RWPE2 (cell line): ENCODE measurements at regions not wholly inside any gene's neighbourhood (a gene's known extent, or its start where the extent isn't known, plus 50 kb on each side); places are given as distances from the start of the nearest gene placed in this dataset.
"Not testable (repeated sequence)": the region's sequence is repeated elsewhere in the genome, so short reads cannot be mapped to it uniquely, and the experiment has no call there.

Source experiments
- ATAC-seq: fragments of 200-7000 bp; cut with Tn5 transposase; 3 replicates; pipeline ENCODE4 v1.9.1; 2021; ENCODE audit warnings: low read depth
- DNase-seq: peaks from one replicate; pipeline ENCODE4 v3.0.0-alpha.2; 2020; ENCODE audit warnings: low spot score
- H3K27ac ChIP-seq: fragments of 450-650 bp; 2 replicates; pipeline ENCODE4 v1.5.1; 2017; ENCODE audit warnings: mild to moderate bottlenecking; ENCODE audit not compliant: poor library complexity, severe bottlenecking
- H3K27me3 ChIP-seq: fragments of 250-450 bp; sonication (Bioruptor Pico); 2 replicates; pipeline ENCODE4 v1.5.1; 2021; ENCODE audit warnings: mild to moderate bottlenecking, moderate library complexity; ENCODE audit not compliant: insufficient read depth, poor library complexity, severe bottlenecking
- H3K36me3 ChIP-seq: fragments of 250-450 bp; sonication (Bioruptor Pico); 2 replicates; pipeline ENCODE4 v1.5.1; 2020; ENCODE audit warnings: low read depth, mild to moderate bottlenecking, moderate library complexity
- H3K4me1 ChIP-seq: fragments of 250-450 bp; sonication (Bioruptor Pico); 2 replicates; pipeline ENCODE4 v1.5.1; 2021; ENCODE audit warnings: mild to moderate bottlenecking, moderate library complexity; ENCODE audit not compliant: insufficient read depth, poor library complexity, severe bottlenecking
- H3K4me3 ChIP-seq: fragments of 250-450 bp; sonication (Bioruptor Pico); 2 replicates; pipeline ENCODE4 v1.5.1; 2021; ENCODE audit warnings: mild to moderate bottlenecking, moderate library complexity; ENCODE audit not compliant: severe bottlenecking
- H3K9me3 ChIP-seq: fragments of 250-450 bp; sonication (Bioruptor Pico); 2 replicates; pipeline ENCODE4 v1.5.1; 2021; ENCODE audit warnings: mild to moderate bottlenecking, moderate library complexity; ENCODE audit not compliant: severe bottlenecking
- TF ChIP-seq, protein P1 (sequence below): fragments of 450-650 bp; IDR thresholded peaks from one replicate; pipeline ENCODE4 v1.5.1; 2017; ENCODE audit warnings: mild to moderate bottlenecking, moderate library complexity; ENCODE audit not compliant: poor library complexity, severe bottlenecking

DNA sequence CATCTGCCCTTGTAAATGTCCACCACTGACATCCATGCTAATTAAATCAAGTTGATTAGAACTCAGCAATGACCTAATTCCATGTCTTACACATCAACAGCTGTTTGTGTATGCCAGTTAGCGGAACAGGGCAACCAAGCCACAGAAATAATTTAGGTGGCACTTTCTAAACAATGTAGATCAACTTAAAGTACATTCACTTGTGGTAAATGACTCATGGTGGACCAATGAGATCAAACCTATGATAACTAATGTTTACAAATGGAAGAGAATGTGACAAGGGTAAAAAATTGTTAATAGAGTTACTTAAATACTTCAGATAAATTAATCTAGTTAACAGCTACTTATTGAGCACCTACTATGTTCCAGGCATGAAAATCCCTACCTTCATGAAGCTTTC, 63.1 kb upstream of the ICA1 start:
- Histone ChIP-seq H3K4me3 (no peak overlapping the region), H3K27ac (no peak overlapping the region), H3K4me1 (no peaks in the 10 kb centered on the region), H3K27me3 (peaks cover 4% of the 10 kb centered on the region), H3K9me3 (no peaks in the 10 kb centered on the region), H3K36me3 (no peaks in the 10 kb centered on the region)
- DNase-seq (no peak), ATAC-seq (no peak)
- TF ChIP-seq, protein P1, sequence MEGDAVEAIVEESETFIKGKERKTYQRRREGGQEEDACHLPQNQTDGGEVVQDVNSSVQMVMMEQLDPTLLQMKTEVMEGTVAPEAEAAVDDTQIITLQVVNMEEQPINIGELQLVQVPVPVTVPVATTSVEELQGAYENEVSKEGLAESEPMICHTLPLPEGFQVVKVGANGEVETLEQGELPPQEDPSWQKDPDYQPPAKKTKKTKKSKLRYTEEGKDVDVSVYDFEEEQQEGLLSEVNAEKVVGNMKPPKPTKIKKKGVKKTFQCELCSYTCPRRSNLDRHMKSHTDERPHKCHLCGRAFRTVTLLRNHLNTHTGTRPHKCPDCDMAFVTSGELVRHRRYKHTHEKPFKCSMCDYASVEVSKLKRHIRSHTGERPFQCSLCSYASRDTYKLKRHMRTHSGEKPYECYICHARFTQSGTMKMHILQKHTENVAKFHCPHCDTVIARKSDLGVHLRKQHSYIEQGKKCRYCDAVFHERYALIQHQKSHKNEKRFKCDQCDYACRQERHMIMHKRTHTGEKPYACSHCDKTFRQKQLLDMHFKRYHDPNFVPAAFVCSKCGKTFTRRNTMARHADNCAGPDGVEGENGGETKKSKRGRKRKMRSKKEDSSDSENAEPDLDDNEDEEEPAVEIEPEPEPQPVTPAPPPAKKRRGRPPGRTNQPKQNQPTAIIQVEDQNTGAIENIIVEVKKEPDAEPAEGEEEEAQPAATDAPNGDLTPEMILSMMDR, result no peak

DNA sequence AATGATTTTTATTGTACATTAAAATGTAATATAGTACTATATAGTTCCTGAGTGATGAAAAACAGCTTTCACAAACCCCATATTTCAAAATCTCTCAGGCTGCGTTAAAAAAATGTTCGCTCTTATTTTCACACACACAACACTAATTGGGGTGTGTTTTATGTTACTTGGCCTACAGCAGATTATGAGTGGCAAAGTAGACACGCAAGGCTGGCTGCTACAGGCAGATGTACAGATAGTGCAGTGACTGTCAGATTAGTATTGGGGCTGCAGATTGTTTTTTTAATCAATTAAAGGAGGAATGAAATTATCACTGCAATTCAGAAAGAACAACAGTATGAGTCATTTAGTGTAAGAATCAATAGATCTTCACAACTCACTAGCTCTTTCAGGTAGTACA, 65.2 kb upstream of the ICA1 start:
- Histone ChIP-seq H3K4me3 (no peak overlapping the region), H3K27me3 (peaks cover 8% of the 10 kb centered on the region), H3K36me3 (no peaks in the 10 kb centered on the region), H3K4me1 (no peaks in the 10 kb centered on the region), H3K9me3 (no peaks in the 10 kb centered on the region), H3K27ac (no peak overlapping the region)
- DNase-seq, result no peak
- TF ChIP-seq, protein P1, result no peak
- ATAC-seq, result no peak

DNA sequence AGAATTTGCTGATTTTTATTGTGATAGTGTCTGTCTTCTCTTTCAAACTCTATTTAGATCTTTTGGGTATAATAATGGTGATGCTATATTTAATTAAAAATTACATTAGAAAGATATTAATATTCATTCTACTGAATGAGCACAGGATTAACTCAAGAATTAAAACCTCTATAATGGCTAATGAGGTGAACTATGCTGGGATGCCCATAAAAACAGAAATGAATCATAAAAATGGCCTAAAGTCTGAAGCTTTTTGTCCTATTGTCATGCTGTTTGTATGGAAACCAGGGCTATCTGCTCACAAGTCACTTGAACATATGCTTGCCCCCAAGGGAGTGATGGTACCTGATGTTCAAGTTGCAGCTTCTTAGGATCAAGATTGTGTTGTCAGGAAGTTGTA, 76.2 kb upstream of the ICA1 start:
- Histone ChIP-seq H3K4me3 (no peak overlapping the region), H3K36me3 (no peaks in the 10 kb centered on the region), H3K27me3 (peaks cover 3% of the 10 kb centered on the region), H3K9me3 (no peaks in the 10 kb centered on the region), H3K4me1 (no peaks in the 10 kb centered on the region), H3K27ac (no peak overlapping the region)
- no peak for ATAC-seq
- DNase-seq, result no peak
- TF ChIP-seq, protein P1, result no peak

DNA sequence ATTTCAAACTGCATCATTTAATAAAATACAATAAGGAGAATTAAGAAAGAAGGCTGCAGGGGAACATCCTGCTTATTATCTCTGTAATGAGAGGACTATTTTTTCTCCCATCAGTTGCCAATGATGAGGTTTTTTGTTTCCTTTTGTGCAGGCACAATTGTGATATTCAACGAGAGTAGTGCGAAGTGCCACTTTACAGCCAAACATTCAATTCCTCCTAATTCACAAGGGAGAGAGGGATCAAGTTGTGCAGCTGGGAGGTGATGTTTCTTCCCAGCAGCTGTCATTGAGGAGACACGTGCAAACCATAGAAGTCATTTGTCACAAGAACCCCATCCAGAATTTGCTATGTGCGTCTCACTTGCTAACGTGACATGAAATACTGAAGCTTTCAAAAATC, 81.6 kb upstream of the ICA1 start:
- TF ChIP-seq, protein P1, result no peak
- Histone ChIP-seq H3K36me3 (no peaks in the 10 kb centered on the region), H3K4me3 (no peak overlapping the region), H3K27ac (no peak overlapping the region), H3K9me3 (no peaks in the 10 kb centered on the region), H3K4me1 (no peaks in the 10 kb centered on the region), H3K27me3 (no peaks in the 10 kb centered on the region)
- DNase-seq (no peak), ATAC-seq (no peak)

DNA sequence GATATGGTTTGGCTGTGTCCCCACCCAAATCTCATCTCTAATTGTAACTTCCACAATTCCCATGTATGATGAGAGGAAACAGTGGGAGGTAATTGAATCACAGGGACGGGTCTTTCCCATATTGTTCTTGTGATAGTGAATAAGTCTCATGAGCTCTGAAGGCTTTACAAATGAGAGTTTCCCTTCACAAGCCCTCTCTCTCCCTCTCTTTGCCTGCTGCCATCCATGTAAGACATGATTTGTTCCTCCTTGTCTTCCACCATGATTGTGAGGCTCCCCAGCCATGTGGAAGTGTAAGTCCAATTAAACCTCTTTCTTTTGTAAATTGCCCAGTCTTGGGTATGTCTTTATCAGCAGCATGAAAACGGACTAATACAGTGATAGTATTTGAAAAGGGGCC, 85.4 kb upstream of the ICA1 start:
- ATAC-seq, H3K36me3 ChIP-seq, H3K27me3 ChIP-seq, DNase-seq, H3K4me1 ChIP-seq, H3K4me3 ChIP-seq, H3K9me3 ChIP-seq, H3K27ac ChIP-seq: not testable (repeated sequence)

DNA sequence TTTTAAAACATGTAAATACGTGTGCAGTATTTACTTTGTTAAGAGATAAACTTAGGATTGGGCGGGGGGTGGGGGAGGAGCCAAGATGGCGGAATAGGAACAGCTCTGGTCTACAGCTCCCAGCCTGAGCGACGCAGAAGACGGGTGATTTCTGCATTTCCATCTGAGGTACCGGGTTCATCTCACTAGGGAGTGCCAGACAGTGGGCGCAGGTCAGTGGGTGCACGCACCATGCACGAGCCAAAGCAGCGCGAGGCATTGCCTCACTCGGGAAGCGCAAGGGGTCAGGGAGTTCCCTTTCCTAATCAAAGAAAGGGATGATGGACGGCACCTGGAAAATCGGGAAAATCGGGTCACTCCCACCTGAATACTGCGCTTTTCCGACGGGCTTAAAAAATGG, 81.8 kb upstream of the NXPH1 start:
- H3K4me1 ChIP-seq, H3K4me3 ChIP-seq, H3K27ac ChIP-seq, H3K9me3 ChIP-seq, ATAC-seq, H3K27me3 ChIP-seq, DNase-seq, H3K36me3 ChIP-seq: not testable (repeated sequence)
